ENCODE measurements at regions not wholly inside any gene's neighbourhood (a gene's known extent, or its start where the extent isn't known, plus 50 kb on each side); places are given as distances from the start of the nearest gene placed in this dataset.
A peak's percentile ranks its signal among the peaks of the same experiment; 100 is the strongest.

GRCh38 chr6:157756708-157757429 is 66.2 kb upstream of the SNX9 start:
- Histone ChIP-seq H3K27me3 (no peaks in the 10 kb centered on the region), H3K9me3 (no peaks in the 10 kb centered on the region), H3K4me3 (peak overlapping the region in 3 of 4 donors; percentile 21 to 34 (median 24)), H3K27ac (replicated peaks in 1 of 4) (peak overlapping the region in 1 of 4 donors; percentile 65), H3K4me1 (peaks cover 18 to 25% (median 20%) of the 10 kb centered on the region in 4 donors), H3K36me3 (no peaks in the 10 kb centered on the region)
- WGBS = 23% methylated on average over 19 of the region's 19 CpGs
- TF ChIP-seq POLR2AphosphoS5 (IDR thresholded peaks at IDR 0.05) (peak; percentile 52 to 57), POLR2A (IDR thresholded peaks at IDR 0.05; ENCODE audit: low read depth) (no peak), CTCF (IDR thresholded peaks at IDR 0.05) (peak; percentile 83 to 87 (median 83))
- intact Hi-C loops (cut with DNase I) = loop anchor here (2.0 to 5.0 kb wide), 2 partner anchors 118 to 315 kb away; no protein-coding TSS in a partner anchor
- DNase-seq (ENCODE audit: extremely low spot score) = peak; percentile 98

- intact Hi-C loops (cut with DNase I) = loop anchor here (2.0 to 5.0 kb wide), 2 partner anchors 117 to 315 kb away; no protein-coding TSS in a partner anchor
These were observed 65.3 kb upstream of the SNX9 start for GRCh38 chr6:157757430-157758403.

GRCh38 chr6:157758516-157759023 is 64.5 kb upstream of the SNX9 start:
- WGBS = 89% methylated on average over 7 of the region's 7 CpGs
- intact Hi-C loops (cut with DNase I) = loop anchor here (5.0 kb wide), 1 partner anchor 314 kb away; no protein-coding TSS in a partner anchor
- DNase-seq (ENCODE audit: extremely low spot score) = peak; percentile 88

More at GRCh38 chr6:157757430-157758403, 65.3 kb upstream of the SNX9 start:
- TF ChIP-seq POLR2A (IDR thresholded peaks at IDR 0.05; ENCODE audit: low read depth) (no peak), EP300 (IDR thresholded peaks at IDR 0.05) (no peak), CTCF (IDR thresholded peaks at IDR 0.05) (no peak), POLR2AphosphoS5 (IDR thresholded peaks at IDR 0.05) (no peak)
- Histone ChIP-seq H3K36me3 (no peaks in the 10 kb centered on the region), H3K4me1 (peaks cover 18 to 25% (median 20%) of the 10 kb centered on the region in 4 donors), H3K4me3 (no peak overlapping the region), H3K27ac (replicated peaks in 1 of 4) (peak overlapping the region in 1 of 4 donors; percentile 65), H3K9me3 (no peaks in the 10 kb centered on the region), H3K27me3 (no peaks in the 10 kb centered on the region)
- peak; percentile 77 for DNase-seq (ENCODE audit: extremely low spot score)
- WGBS = 88% methylated on average over 7 of the region's 7 CpGs

GRCh38 chr6:157759028-157759427 is 64.0 kb upstream of the SNX9 start:
- no peak overlapping the region for H3K27ac ChIP-seq (replicated peaks in 1 of 4)
- peaks cover 31 to 36% (median 33%) of the 10 kb centered on the region in 4 donors for H3K4me1 ChIP-seq
- H3K36me3 ChIP-seq = no peaks in the 10 kb centered on the region
- no peaks in the 10 kb centered on the region for H3K27me3 ChIP-seq
- no peak overlapping the region for H3K4me3 ChIP-seq
- WGBS = 90% methylated on average over 4 of the region's 4 CpGs
- TF ChIP-seq CTCF (IDR thresholded peaks at IDR 0.05) = no peak
- no peak for TF ChIP-seq EP300 (IDR thresholded peaks at IDR 0.05)
- TF ChIP-seq POLR2AphosphoS5 (IDR thresholded peaks at IDR 0.05) = no peak
- no peak for TF ChIP-seq POLR2A (IDR thresholded peaks at IDR 0.05; ENCODE audit: low read depth)
- intact Hi-C loops (cut with DNase I) = loop anchor here (5.0 kb wide), 1 partner anchor 313 kb away; no protein-coding TSS in a partner anchor
- H3K9me3 ChIP-seq = no peaks in the 10 kb centered on the region
- DNase-seq (ENCODE audit: extremely low spot score) = peak; percentile 60

More at GRCh38 chr6:157758516-157759023, 64.5 kb upstream of the SNX9 start:
- no peaks in the 10 kb centered on the region for H3K27me3 ChIP-seq
- TF ChIP-seq CTCF (IDR thresholded peaks at IDR 0.05) (no peak), EP300 (IDR thresholded peaks at IDR 0.05) (no peak)
- H3K36me3 ChIP-seq = no peaks in the 10 kb centered on the region
- H3K9me3 ChIP-seq = no peaks in the 10 kb centered on the region
- no peak overlapping the region for H3K4me3 ChIP-seq
- no peak overlapping the region for H3K27ac ChIP-seq (replicated peaks in 1 of 4)
- H3K4me1 ChIP-seq = peaks cover 26 to 32% (median 29%) of the 10 kb centered on the region in 4 donors
